Body of pancreas (tissue), 4 donors: ENCODE measurements at regions not wholly inside any gene's neighbourhood (a gene's known extent, or its start where the extent isn't known, plus 50 kb on each side); places are given as distances from the start of the nearest gene placed in this dataset.

Source experiments
- CTCF ChIP-seq, 7 experiments: fragments of 450-650 bp in 4 of 7; fragments of 200-600 bp in 3 of 7; sonication (generic) in 3 of 7; IDR thresholded peaks; one replicate each; pipeline ENCODE4 v1.5.1; 2016 to 2019; ENCODE audit warnings: antibody characterized with exemption in 7 of 7
- POLR2A ChIP-seq, 3 donors: fragments of 450-650 bp; IDR thresholded peaks; one replicate each; pipeline ENCODE4 v1.6.1; 2016; ENCODE audit warnings: antibody characterized with exemption in 3 of 3, mild to moderate bottlenecking in 2 of 3

- TF ChIP-seq POLR2A (IDR thresholded peaks at IDR 0.05) = no peak
- no peak for TF ChIP-seq CTCF (IDR thresholded peaks at IDR 0.05)
Observed at GRCh38 chr5:133681896-133682295, 69.6 kb upstream of the FSTL4 start.
